Erythroblast (primary cell): ENCODE measurements at regions not wholly inside any gene's neighbourhood (a gene's known extent, or its start where the extent isn't known, plus 50 kb on each side); places are given as distances from the start of the nearest gene placed in this dataset.
"Not testable (repeated sequence)": the region's sequence is repeated elsewhere in the genome, so short reads cannot be mapped to it uniquely, and the experiment has no call there.

Source experiments
- DNase-seq, 2 experiments: peaks; one replicate each; lab custom pipeline; 2025; lab: John Stamatoyannopoulos, UW
- GATA1 ChIP-seq: IDR thresholded peaks from 2 replicates; pipeline ENCODE4 v1.6.1; 2011; ENCODE audit warnings: low read depth, mild to moderate bottlenecking, control low read depth, low read length, moderate library complexity
- POLR2A ChIP-seq: IDR thresholded peaks from 2 replicates; pipeline ENCODE4 v1.6.1; 2011; ENCODE audit warnings: mild to moderate bottlenecking, low read length

DNA sequence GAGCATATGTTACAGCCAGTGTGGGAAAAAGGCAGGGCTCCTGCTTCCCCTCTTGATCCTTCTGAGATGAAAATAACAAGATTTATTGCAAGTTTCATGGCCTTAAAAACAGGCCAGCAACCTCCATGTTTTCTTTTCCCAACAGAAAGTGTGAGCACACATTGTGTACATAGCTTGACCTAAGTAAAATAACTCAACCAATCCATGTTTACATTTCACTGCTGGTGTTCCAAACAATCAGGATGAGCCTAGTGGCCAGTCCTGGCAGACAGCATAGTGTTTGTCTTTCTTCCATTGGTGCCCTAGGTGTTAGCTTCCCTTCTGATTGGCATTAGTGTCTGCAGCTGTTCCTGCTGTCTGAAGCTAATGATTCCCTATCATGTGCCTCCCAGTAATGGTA, 847.7 kb downstream of the EPHA3 start:
- TF ChIP-seq POLR2A, result no peak
- no peak for TF ChIP-seq GATA1
- no peak for DNase-seq

DNA sequence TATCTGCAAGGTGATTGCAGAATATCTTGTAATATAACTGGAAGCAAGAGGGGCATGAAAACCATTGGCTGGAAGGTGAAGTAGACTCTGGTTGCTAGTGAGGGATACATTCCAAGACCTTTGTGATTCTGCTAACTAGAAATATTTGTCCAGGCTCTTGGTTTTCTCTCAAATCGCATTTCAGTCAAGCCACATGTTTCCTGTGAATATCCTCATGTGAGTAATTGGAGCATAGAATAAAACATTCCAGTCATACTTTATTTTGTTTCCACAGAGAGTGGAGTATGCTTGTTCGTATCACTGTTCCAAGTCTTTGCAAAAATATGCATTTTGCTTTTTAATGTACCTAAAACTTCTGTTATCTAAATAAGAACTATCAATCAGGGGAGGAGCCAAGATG, 850.0 kb downstream of the EPHA3 start:
- no peak for DNase-seq
- TF ChIP-seq POLR2A (no peak), GATA1 (no peak)

DNA sequence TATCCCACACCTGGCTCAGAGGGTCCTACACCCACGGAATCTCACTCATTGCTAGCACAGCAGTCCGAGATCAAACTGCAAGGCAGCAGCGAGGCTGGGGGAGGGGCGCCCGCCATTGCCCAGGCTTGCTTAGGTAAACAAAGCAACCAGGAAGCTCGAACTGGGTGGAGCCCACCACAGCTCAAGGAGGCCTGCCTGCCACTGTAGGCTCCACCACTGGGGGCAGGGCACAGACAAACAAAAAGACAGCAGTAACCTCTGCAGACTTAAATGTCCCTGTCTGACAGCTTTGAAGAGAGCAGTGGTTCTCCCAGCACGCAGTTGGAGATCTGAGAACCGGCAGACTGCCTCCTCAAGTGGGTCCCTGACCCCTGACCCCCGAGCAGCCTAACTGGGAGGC, 850.7 kb downstream of the EPHA3 start:
- DNase-seq, result not testable (repeated sequence)

DNA sequence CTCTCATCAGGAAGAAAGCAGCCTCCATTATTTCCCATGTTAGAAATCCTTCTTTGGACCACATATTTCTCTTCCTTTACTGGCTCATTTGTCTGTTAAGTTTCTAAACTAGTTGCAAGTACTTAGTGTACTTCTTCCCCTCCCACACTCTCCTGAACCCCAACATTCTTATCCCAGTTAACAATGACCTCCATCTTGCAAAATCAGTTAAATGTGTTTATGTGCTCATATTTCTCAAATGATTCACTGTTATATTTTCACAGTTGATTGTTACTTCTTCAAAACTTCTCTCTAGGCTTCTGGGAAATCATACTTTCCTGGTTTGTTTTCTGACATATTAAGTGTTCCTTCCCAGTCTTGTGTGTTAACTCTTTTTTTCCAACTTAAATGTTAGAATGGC, 856.9 kb downstream of the EPHA3 start:
- no peak for DNase-seq
- TF ChIP-seq GATA1 (no peak), POLR2A (no peak)

DNA sequence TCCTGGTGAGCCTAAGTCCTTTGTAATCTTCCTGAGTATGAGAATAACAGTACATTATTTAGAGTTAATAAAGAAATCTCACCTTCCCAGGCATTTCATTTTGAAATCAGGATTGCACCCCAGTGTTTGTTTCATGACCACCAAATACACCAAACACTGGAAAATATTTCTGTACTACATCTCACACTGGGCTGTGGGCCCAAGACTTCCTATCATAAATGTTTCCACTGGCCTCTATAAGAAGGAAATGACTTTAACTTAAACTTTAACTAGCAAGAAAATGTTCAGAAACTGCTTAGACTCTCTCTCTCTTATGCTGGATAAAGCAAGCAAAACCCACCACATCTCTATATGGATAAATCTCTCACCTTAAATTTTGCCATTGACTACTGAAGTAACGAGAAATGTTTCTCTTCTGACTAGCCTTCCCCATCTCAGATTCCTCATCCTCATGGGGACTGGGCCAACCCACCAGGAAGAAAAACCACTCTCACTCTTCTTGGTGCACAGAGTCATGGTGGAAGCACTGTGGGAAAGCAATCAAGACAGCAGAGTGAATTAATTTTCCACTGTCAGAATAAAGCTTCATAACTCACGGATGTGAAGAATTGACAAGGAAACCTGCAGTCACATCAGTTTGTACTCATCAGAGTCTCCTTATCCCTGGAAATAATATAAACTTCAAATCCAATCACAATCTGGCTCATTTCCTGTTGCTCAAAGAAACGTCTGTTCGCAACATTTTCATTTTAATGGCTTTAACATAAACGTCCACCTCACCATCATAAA, 859.6 kb downstream of the EPHA3 start:
- no peak for DNase-seq
- no peak for TF ChIP-seq GATA1
- no peak for TF ChIP-seq POLR2A

DNA sequence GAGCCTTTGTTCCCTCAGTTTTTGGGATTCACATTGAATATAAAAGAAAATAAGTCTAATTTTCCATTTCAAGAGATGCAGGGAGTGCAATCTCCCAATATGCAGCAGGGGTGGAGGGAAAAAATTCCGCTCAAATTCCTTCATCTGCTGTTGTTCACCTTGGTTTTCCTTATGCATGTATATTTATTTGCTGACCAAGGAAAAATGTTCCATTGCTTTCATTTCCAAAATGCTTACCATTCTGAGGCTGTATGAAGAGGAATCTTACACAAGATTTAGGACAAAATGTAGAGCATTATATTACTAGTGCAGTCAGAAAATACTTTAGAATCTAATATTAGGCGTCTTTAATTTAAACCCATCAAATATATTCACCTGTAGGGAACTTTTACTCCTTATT, 863.9 kb downstream of the EPHA3 start:
- DNase-seq, result no peak
- TF ChIP-seq POLR2A (no peak), GATA1 (no peak)

DNA sequence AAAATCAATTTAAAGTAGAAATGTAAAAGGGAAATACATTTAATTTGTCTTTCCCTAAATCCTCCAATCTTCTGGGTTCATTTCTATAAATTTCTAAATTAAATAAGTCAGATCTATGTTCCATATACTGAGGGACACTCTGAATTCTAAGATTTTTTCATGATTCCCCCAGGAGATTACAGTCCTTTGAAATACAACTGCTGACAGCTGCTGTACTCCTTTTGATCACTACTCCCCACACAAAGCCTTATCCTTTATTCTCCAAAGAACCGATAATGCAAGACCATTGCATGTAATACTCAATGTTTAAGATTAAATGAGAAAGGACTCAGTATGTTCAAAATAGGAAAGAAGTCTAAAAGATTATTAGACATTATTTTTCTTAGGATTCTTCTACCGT, 865.7 kb downstream of the EPHA3 start:
- TF ChIP-seq POLR2A, result no peak
- no peak for TF ChIP-seq GATA1
- no peak for DNase-seq

DNA sequence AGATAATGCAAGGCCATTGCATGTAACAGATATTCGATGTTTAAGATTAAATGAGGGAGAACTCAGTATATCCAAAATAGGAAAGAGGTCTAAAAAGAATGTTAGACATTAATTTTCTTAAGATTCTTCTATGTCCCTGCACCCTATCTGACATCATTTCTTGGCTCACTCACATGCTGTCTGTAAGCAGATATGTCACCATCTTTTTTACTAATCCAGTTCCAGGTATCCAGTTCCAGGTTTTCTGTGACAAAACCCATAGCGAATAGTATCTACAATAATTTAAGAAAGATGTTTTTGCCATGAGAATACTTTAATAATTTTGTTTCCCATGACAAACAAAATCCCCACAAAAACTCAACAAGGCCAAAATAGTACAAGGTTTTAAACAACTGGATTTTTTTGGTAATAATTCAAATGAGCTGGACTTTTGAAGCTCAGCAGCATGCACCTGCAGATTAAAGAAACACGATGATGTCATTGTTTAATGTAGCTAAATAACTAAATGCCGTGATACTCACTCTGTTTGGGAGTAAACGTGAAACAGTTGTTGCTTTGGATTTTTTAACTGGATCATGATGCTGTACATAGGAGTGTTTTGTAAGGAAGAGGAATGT, 867.6 kb downstream of the EPHA3 start:
- DNase-seq, result no peak
- TF ChIP-seq POLR2A, result no peak
- TF ChIP-seq GATA1, result no peak

DNA sequence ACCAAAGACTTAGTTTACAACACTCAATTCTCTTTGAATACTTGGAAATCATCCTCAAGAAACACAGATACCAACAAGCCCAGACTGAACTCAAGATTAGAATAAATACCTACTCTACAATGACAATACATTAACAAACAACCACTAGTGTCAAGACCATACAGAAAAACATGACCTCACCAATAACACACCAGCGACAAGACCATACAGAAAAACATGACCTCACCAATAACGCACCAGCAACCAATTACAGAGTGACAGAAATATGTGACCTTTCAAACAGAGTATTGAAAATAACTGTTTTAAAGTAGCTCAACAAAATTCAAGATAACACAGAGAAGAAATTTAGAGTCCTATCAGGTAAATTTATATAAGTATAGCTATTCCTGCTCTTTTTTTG, 876.0 kb downstream of the EPHA3 start:
- TF ChIP-seq GATA1 (no peak), POLR2A (no peak)
- no peak for DNase-seq

DNA sequence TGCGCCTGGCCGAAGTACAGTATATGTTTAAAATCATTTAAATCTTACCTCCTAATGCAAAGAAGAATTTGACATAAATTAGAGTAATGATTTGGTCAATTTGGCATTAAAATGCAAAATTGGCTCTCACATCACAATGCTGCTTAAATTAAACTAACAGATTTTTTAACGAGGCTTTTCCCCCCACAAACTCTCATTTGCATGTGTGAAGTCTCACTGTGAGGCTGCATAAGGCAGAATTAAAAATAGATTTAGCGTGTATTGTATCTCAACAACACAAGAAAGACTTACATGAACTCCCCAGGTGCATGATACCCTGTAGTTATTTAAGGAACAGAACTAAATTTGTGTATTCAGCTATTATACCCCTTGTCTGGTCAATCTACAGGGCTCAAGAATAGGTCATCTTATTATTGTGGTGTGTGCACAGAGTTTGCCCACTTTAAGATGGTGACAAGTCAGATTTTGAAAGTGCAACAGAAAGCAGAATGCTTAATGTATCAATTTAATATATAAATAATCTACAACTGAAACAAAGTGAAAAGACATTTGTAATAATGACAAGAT, 897.9 kb downstream of the EPHA3 start:
- TF ChIP-seq POLR2A (no peak), GATA1 (no peak)

DNA sequence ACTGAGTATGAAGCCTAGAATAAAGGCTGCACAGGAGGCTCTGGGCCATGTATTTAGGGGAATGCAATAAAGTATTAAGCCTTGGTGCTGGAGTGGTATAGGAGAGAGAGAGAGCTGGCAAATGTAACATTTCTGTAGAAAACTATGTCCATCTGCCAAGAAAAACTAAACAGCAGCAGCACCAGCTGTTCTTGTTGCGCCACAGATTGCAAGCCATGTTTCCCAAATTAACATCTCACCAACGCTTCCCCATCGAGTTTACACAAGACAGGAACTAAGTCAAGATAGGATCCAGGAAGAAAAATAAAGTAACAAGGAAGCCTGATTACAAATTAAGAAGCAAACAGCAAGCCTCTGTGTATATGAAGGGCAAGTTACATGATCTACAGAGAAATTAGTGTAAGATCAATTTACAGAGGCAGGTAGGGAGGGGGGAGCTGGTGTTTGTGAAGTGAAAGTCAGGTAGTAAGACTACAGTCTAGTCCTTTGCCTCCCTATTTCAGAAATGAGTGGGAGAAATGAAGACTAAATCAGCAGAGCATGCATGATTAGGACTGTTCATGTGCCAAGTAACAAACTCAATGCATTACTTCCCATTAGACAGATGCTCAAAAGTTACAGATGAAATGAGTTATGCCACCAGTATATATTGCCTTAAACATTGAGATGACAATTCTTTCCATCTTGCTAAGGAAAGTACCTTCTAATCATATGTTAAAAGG, 900.5 kb downstream of the EPHA3 start:
- TF ChIP-seq POLR2A (no peak), GATA1 (no peak)
- no peak for DNase-seq

More for the DNA sequence above, 897.9 kb downstream of the EPHA3 start:
- DNase-seq, result no peak

DNA sequence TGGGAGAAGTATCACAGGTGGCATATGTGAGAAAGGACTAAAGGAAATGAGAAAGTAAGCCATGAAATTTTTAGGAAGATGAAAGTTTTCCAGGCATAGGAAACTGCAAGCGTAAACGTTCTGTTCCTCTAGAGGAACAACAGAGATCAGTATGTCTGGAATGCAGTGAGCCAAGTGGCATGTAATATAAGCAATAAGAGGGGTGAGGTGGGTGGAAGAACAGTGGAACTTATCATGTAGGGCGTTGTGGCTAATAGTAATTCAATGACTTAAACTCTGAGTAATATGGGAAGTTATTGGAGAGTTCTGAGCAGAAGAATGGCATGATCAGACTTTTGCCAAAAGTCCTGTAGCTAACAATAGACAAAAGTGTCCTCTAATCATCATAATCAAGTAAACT, 902.9 kb downstream of the EPHA3 start:
- no peak for TF ChIP-seq POLR2A
- no peak for TF ChIP-seq GATA1

DNA sequence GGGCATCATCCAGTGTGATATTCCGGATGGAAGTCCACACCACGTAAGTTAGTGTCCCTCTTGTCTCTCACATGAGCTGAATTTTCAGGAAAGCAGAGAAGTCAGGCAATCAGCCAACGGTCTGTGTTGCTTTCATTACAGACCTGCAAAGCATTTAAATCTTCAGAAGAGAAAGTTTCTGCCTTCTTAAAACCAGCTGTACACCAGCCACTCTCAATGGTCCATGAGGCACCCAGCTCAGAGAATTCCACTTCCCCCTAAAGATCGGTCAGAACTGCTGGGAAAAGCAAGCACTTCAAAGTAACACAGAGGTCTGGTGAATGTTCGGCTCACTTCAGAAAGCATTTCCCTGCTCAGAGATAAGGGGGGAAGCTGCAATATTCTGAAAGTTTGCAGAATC, 903.7 kb downstream of the EPHA3 start:
- no peak for DNase-seq
- TF ChIP-seq POLR2A (no peak), GATA1 (no peak)

More for the DNA sequence above, 902.9 kb downstream of the EPHA3 start:
- no peak for DNase-seq

DNA sequence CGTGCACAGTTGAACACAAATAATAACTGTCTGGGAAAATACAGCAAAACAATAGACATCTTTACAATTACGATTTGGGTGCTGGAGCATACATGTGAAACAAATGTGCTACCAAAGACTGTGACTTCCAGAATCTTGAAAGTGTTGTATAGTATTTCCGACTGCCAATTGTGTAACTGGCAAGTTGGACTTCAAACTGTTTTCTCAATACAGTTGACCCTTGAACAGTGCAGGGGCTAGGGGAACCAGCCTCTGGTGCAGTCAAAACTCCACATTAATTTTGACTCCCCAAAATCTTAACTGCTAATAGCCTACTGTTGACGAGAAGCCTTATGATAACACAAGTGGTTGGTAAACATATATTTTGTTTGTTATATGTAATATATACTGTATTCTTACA, 904.2 kb downstream of the EPHA3 start:
- no peak for TF ChIP-seq GATA1
- TF ChIP-seq POLR2A, result no peak
- no peak for DNase-seq
